Fibroblast of mammary gland (primary cell): ENCODE measurements at regions not wholly inside any gene's neighbourhood (a gene's known extent, or its start where the extent isn't known, plus 50 kb on each side); places are given as distances from the start of the nearest gene placed in this dataset.

Source experiments
- DNase-seq: peaks from one replicate; pipeline ENCODE4 v3.0.0-alpha.2; 2010; ENCODE audit warnings: low read depth
- H3K4me3 ChIP-seq: 2 replicates; pipeline ENCODE4 v1.5.1; 2011; ENCODE audit warnings: low read depth, mild to moderate bottlenecking, low read length, moderate library complexity; ENCODE audit not compliant: control insufficient read depth
- CTCF ChIP-seq: conservative IDR thresholded peaks from 2 replicates; pipeline ENCODE4 v1.5.1; 2011; ENCODE audit warnings: low read depth, low read length, inconsistent platforms; ENCODE audit not compliant: control insufficient read depth, insufficient read depth

GRCh38 chr7:98687111-98687751 lies 70.1 kb downstream of the NPTX2 start:
- DNase-seq, result no peak
- no peak for TF ChIP-seq CTCF
- H3K4me3 ChIP-seq, result no peak overlapping the region

- no peak for DNase-seq
- H3K4me3 ChIP-seq, result no peak overlapping the region
- no peak for TF ChIP-seq CTCF
These were observed 74.5 kb downstream of the NPTX2 start for GRCh38 chr7:98691619-98692018.

- DNase-seq, result no peak
- H3K4me3 ChIP-seq, result no peak overlapping the region
- no peak for TF ChIP-seq CTCF
These were observed 80.0 kb downstream of the NPTX2 start for GRCh38 chr7:98697083-98697482.

- TF ChIP-seq CTCF, result no peak
- no peak for DNase-seq
These were observed 80.6 kb downstream of the NPTX2 start for GRCh38 chr7:98697485-98698240.

GRCh38 chr7:98698976-98699375 lies 81.9 kb downstream of the NPTX2 start:
- TF ChIP-seq CTCF, result no peak
- no peak for DNase-seq
- H3K4me3 ChIP-seq, result no peak overlapping the region

More at GRCh38 chr7:98697485-98698240, 80.6 kb downstream of the NPTX2 start:
- no peak overlapping the region for H3K4me3 ChIP-seq

- no peak for DNase-seq
- H3K4me3 ChIP-seq, result no peak overlapping the region
- TF ChIP-seq CTCF, result no peak
These were observed 83.4 kb downstream of the NPTX2 start for GRCh38 chr7:98700533-98700932.
